H7 (cell line): ENCODE measurements at regions not wholly inside any gene's neighbourhood (a gene's known extent, or its start where the extent isn't known, plus 50 kb on each side); places are given as distances from the start of the nearest gene placed in this dataset.

Source experiments
- DNase-seq: peaks from one replicate; pipeline ENCODE4 v3.0.0; 2012
- H3K27me3 ChIP-seq: 2 replicates; pipeline ENCODE4 v1.6.0; 2011; ENCODE audit warnings: mild to moderate bottlenecking, low read length; ENCODE audit not compliant: control insufficient read depth, insufficient read depth
- H3K36me3 ChIP-seq: replicated peaks from 2 replicates; pipeline ENCODE4 v1.5.1; 2011; ENCODE audit warnings: low read length; ENCODE audit not compliant: control insufficient read depth, insufficient read depth
- H3K4me3 ChIP-seq: 2 replicates; pipeline ENCODE4 v1.5.1; 2011; ENCODE audit warnings: low read depth, mild to moderate bottlenecking, control low read depth, low read length, moderate library complexity; ENCODE audit not compliant: insufficient read depth

GRCh38 chr20:16639027-16639941 is 66.0 kb upstream of the KIF16B start:
- no peaks in the 10 kb centered on the region for H3K27me3 ChIP-seq
- H3K4me3 ChIP-seq = no peak overlapping the region
- no peaks in the 10 kb centered on the region for H3K36me3 ChIP-seq
- DNase-seq = no peak

GRCh38 chr20:16637797-16638196 is 64.5 kb upstream of the KIF16B start:
- no peak overlapping the region for H3K4me3 ChIP-seq
- H3K36me3 ChIP-seq = no peaks in the 10 kb centered on the region
- H3K27me3 ChIP-seq = no peaks in the 10 kb centered on the region
- DNase-seq = no peak

GRCh38 chr20:16626849-16627248 is 53.6 kb upstream of the KIF16B start:
- Histone ChIP-seq H3K36me3 (no peaks in the 10 kb centered on the region), H3K4me3 (no peak overlapping the region), H3K27me3 (no peaks in the 10 kb centered on the region)
- DNase-seq = no peak

DNA sequence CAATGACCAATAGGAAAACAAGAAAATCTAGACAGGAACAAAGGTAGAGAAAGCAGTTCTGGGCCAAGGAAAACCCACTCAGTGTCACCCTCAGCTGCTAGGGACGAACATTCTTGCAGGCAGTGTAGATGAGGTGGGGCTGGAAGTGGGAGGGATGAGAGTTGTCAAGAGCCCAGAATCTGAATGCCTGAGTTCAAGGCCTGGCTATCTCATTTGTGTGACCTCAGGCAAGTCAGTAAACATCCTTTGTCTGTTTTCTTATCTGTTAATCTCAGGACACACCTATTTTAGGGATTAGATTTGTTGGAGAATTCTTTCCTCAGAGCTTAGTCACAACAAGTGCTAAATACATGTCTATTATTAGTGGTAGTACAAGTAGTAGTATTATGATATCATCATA is 50.9 kb upstream of the KIF16B start:
- no peaks in the 10 kb centered on the region for H3K36me3 ChIP-seq
- no peak for DNase-seq
- no peak overlapping the region for H3K4me3 ChIP-seq
- H3K27me3 ChIP-seq = no peaks in the 10 kb centered on the region
